Hepatic stellate cell (primary cell): ENCODE measurements at regions not wholly inside any gene's neighbourhood (a gene's known extent, or its start where the extent isn't known, plus 50 kb on each side); places are given as distances from the start of the nearest gene placed in this dataset.

Experiments used
- DNase-seq: peaks from one replicate; pipeline ENCODE4 v3.0.0; 2011; ENCODE audit warnings: low spot score

DNA sequence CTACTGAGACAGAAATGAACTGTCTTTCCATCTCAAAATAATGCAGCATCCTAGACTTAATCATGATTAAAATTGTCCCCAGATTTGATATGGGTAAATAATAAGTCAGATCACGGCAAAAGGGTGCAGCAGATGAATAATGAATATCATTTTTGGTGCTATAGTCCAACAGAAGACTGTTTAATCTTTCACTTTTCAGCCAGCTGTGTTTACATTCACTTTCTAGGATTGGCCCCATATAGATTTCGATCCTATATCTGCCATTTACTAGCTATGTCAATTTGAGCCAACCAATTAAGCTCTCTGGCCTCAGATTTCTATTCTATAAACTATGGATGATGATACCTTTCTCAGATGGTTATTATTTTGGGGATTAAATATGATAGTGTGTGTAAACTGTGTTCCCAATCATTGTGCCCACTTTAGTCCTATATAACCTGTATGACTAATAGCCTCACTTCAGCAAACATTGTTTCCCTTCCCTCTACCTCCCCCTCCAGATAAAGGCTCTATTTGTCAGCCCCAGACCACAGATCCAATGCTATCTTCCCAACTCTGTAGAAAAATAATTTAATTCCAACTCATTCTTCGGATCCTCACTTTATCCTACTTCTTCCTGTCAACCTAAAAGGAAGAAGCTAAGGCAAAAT, 53.6 kb upstream of the NT5E start:
- DNase-seq: no peak

DNA sequence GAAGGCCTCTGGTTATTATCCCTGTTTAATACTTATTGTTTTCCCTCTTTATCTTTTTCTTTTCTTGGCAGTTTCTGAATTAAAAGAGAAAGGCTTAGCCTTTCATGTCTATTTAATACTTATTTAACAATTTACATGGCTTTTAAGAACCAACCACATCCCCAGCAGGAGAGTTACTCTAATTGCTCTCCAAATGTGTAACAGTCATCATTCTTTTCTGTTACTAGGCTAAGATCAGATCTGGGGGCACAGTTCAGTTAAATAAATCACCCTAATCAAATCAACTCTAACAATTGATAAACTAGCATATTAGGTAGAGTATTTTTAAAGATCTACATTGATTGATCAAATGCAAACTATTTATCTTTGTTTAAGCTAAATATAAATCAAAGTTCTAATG, 54.1 kb upstream of the NT5E start:
- DNase-seq: no peak

DNA sequence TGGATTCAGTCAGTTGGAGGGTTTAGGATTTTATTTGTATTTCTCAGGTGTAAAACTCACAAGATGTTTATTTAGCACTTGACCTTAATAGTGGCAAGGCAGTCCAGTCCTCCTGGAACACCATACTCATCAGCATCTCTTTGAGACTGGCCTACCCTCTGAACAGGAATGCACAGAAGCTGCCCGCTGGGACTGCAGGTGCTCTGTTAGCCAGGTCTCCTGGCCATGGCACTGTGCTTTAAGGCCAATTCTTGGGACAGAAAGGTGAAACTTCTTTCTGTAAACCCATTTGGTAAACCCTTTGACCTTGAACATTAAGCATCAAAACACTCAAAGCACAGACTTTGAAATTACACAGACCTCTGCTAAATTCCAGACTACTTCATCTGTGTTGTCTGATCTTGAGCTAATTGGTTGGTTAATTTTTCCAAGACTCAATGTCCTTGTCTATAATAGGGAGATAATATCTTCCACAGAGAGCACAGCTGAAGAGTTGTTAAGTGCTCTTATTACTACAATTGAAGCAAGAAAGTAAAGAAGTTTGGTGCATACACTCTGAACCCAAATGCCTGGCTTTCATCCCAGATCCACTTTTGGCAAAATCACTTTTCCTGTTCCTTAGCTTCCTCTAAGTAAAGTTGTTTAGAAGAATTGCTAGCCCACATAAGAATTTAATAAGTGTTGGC, 54.9 kb upstream of the NT5E start:
- DNase-seq: no peak

DNA sequence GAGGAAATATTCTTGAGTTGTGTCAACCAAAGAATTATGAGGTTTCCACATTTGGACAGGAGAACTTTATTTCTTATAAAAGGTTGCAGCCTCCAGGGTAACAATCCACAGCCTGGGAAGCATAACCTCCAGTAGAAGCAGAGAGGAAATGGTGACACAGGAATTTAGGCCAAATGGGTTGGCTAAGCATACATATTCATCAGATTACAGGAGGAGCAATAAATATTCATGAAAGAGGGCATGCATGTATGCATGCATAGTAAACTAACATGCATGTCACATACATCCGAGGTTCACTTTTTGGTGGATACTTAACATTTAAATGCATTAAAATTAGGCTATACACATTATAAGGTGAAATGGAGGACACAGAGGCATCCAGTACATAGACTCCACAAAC, 55.7 kb upstream of the NT5E start:
- no peak for DNase-seq

DNA sequence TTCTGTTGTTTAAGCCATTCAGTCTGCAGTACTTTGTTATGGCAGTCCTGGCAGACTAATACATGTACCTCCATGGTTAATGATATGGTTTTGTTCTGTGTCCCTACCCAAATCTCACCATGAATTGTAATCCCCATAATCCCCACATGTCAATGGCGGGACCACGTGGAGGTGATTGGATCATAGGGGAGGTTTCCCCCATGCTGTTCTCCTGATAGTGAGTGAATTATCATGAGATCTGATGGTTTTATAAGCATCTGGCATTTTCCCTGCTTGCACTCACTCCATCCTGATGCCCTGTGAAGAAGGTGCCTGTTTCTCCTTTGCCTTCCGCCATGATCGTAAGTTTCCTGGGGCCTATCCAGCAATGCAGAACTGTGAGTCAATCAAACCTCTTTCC, 57.5 kb upstream of the NT5E start:
- no peak for DNase-seq

DNA sequence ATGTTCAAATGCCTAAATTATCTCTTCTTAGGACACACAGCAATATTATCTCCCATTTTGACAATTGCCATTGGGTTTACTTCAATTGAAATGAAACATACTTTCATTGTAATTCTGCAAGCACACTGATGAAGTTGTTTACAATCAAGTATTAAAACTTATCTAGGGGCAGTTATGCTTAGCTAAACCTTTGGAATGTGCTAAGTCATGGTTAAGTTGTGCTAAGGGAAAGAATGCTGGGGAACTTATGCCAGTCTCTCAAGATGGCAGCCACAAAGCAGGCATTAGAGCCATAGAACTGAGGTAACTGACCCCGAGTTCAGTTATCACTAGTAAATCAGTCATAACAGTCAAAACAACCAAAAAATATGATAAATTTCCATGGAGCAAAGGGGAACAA, 59.1 kb upstream of the NT5E start:
- DNase-seq: no peak

DNA sequence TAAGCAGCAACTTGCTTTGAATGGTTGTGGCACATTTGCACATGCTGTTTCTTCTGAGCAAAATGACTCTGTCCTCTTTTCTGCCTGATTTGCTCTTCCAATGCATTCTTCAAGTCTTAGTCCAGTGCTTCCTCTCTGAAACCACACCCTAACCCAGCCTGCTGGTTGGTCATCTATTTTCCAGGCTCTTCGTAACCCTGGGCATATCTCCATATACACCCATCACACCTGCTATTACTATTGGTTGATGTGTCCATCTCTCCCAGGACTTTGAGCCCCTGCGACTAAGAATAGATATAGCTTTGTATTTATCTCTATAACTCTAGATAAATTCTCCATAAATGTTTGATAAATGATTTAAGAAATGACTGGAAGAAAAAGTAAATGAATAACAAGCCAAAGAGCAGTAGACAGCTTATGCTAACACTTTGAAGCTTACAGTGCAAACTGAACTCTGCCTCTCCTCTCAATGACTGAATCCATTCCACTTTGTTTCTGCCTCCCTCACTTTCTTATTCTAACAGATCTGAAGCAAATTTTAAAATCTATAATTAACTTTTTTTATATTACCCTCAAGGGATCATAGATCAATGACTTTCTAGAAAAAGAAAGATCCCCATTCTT, 59.7 kb upstream of the NT5E start:
- DNase-seq: no peak

DNA sequence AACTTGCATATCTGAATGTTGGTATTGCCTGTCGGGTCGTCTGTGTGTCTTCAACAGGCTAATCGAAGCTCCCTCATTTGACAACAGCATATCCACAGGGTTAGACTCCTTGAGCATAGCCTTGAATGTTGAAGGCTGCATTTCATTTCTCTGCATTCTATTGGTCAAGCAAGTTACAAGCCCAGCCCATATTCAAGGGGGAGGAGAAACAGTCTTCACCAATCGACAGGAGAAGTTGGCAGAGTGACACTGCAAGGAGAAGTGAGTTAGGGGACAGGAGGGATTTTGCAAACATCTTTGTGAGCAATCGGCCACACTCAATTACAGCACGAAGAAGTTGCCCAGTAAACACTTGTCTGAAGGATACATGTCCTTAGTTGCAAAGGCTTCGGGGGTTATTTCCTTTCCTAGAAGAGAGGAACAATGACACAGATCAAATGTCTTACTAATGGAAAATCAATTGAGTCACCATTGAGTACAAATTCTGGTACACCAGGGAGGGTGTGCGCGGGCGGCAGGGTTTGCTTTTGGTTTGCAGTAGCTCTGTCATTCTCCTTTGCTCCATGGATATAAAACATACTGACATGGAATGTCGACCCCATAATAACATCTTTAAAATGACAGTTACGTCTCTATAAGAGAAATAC, 60.6 kb upstream of the NT5E start:
- no peak for DNase-seq

DNA sequence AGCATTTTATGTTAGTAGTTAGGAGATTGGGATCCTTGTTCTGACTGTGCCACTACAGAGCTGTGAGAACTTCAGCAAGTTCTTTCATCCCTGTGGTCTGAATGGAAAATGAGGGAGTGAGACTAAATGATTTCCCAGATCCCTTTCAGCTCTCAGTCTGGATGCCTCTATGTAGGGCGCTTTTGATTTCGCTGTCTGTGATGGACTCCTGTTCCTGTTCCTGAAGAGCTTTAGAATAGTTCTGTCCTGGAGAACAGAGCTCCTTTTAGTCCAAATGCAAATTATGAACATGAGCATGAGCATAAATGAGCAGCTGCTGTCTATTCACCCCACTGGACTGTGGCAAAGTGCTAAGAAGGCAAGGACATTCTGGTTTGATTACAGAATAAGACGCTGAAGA, 61.4 kb upstream of the NT5E start:
- no peak for DNase-seq

DNA sequence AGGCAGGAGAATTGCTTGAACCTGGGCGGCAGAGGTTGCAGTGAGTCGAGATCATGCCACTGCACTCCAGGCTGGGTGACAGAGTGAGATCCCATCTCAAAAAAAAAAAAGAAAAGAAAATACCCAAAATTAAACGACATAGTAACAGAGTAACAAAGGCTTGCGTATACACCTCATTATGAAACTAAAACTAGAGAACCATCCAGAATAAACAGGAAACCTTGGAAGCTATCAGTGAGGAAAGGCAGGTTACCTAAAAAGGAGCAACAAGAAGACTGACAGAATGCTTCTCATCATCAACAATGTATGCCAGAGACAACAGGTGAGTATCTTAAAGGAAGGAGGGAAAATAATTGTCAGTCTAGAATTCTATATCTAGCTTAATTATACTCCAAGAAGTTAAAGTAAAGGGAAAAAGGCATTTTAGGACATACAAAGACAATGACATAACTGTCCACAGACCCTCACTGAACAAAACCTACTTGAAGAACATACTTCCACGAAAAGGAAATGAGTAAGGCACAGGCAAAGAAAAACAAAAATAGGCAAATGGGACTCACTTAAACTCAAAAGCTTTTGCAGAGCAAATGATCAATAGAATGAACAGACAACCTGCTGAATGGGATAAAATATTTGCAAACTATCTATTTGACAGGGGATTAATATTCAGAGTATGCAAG, 64.1 kb upstream of the NT5E start:
- DNase-seq: no peak

DNA sequence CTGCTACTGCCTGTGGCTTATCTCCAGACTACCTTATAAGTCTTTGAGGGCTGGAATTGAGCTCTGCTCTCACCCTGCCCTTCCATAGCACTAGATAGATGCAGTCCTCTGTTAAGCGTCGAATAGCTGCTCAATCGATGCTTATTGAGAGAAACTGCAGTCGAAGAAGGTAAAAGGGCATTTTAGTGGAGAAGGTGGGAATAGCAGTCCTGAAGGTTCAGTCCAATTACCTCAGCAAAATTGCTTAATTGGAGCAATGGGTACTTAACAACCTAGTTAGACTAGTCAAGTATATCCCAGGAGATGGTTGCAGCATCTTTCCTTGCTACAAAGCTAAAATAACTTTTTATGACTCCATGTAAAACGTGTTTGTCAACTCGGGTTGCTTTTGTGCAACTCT, 66.8 kb upstream of the NT5E start:
- DNase-seq: no peak

DNA sequence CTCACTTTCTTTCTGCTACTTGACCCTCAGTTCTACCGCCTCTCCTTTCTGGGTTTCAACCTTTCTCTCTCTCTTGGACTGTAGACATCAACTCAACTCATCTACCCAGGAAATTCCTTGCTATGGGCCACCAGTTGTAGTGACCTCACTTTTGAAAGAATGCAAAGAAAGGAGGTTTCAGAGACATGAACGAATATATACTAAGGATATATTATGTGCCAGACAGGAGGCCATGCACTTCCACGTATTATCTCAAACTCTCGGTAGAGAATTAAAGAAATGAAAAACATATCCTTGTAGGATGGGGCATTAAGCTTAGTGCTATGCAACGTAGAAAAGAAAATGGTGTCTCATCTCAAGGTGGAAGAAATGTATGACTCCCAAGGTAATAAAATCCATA, 67.3 kb upstream of the NT5E start:
- DNase-seq: no peak

DNA sequence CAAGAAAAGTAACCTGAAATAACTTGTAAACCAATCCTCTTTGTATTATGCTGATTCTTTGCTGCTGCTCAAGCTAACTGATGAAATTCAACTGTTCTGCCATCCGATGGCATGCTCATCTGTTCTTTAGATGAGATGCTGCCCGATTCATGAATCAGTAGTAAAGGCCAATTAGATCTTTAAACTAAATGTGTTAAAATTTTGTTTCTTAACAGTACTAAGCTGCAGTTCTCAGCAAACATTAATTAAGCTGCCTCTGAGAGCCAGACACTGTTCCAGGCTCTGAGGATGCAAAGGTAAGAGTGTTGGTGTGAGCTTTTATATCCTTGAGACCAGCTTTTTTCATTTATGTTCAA, 77.0 kb upstream of the NT5E start:
- no peak for DNase-seq

DNA sequence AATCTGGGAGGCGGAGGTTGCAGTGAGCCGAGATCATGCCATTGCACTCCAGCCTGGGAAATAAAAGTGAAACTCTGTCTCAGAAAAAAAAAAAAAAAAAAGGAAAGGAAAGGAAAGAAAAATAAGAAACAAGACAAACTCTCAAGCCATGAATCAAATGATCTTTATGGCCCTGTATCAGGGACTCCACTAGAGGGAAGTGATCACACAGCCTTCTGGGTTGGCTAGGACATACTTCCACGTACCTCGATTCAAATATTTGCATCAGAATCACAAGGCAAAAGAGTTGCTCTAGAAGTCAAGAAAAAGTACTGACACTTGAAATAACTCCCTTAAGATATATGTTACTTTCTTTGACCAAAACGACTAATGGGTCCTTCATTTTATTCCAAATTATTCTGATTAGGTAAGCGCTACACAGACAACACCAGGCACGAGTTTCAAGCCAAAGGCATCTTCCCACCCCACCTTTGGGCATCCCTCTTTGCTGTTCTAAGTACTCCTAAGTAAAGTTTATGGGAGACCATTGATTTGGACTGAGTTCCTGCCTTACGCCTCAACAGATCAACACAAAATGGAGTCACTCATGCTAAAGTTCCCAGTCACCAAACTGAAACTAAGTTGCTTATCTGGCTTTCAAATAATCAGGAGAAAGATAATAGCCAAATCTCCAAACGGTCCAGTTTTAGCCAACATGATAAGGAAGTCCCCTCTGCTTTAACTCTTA, 77.5 kb upstream of the NT5E start:
- DNase-seq: no peak

DNA sequence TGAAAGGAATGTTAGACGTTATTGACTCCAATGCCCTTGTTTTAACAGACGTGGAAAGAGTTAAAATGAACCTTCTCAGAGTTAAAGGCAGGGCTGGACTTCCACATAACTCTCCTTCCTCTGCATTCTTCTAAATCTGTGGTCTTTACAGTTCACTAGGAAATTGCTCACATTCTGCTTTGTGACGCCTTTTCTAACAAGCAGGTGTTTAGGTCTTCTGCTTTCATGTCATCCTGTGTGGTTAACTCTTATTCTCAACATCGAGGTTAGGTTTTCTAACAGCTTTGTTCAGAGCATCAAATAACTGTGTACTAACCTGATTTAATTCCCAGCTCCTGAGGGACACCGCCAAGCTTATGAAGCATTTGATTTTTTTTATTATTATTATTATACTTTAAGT, 81.3 kb upstream of the NT5E start:
- DNase-seq: no peak

DNA sequence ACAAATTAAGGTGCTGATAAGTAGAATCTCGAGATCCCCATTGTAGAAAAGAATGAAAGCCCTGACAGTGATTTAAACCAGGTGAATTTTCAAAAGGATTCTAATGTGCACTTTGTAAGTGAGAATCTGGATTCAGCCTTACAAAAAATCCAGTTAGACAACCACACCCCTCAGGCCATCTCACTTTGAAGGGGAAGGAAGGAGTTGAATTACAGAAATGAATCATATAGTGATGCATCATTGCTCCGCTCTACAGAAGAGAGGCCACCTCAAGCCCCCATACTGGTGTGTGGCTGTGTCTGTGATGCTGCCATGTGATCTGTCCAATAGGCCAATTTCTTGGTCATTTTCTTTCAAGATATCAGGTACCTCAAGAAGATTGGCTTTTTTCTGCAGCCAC, 85.5 kb upstream of the NT5E start:
- no peak for DNase-seq

DNA sequence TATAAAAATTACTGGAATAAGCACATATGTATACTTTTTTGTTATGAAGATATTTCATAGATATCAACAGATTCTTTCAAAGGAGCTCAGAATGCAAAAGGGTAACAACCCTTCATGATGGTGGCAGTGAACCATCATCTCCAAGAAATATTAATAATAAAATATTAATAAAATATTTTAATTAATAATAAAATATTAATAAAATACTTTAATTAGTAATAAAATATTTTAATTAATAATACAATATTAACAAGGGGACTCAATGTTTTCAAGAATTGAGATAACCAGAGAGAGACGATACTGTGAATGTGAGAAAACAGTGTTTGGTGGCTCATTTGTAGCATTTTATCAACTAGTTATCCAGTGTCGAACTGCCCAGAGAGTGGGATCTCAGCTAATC, 86.0 kb upstream of the NT5E start:
- DNase-seq: no peak

DNA sequence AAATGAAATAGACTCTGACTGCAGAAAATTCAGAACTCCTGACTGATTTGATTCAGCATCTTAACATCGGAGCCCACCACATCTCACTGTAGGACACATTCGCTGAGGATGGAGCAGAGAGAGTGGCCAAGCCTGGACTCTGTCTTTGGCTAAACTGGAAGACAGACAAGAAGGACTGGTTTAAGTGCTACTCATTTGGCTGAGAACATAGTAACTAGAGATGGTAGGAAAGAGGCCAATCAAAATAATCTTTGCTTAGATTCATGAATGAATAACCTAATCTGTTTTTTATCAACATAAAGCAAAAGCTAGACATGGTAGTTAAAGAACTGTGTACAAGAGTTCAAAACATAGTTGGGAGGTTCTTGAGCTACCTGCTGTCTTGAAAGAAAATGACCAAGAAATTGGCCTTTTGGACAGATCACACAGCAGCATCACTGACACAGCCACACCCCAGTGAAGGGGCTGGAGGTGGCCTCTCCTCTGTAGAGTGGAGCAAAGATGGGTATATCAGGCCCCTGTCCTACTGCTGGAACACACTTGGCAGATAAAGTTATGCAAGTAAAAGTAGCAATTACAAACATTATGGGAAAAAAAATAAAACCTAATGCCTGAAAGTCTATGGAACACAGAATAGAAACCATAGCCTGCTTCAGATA, 87.1 kb upstream of the NT5E start:
- DNase-seq: no peak

DNA sequence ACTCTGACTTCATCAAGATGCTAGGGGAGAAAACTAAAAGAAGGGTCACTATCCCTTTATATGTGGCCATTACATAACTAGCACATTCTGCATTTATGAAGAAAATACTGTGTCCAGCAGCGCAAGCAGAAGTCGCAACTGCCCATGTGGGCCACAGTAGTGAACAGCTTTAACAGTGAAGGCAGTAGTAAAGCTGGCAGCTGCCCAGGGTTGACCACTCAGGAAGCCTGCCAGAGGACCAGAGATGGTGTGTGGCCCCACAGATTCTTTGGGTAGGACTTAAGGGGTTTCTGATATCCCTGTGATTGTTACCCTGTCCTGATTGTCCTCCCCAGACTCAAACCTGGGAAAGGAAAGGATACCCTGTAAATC, 88.3 kb upstream of the NT5E start:
- no peak for DNase-seq

DNA sequence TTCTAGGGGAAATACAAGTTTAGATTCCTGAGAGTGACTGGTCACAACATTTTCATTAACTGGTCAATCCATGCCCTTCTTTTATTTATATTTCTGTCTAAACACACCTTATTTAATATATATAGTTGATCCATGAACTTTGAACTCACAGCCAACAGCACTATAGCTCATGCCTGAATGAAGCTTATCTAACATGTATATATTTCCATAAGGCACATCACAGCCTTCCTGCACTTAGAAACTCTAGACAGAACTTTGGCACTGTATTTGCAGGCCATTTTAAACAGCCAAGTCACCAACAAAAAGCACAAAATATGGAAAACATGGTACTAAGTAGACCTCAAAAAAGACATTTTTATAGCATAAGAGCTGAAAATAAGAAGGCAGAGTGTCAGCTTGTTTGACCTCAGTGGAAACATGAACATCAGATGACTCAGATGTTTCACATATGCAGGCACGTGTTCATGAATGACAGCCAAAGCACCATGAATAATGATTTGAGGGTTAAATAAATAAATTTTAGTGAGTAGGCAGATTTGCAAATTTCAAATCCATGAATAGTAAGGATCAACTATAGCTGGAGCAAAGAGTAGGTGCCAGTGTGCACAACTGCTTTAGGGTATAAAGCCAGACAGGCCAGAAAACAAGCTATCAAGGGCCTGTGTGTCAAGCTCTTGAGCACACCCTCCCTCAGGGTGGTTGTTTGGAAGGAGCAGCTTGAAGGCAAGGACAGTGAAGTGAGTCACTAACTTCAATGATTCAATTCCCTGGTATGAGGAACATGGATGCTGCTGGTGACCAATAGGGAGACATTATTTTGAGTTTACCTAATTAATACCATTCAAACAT, 88.9 kb upstream of the NT5E start:
- DNase-seq: peak; percentile 72

DNA sequence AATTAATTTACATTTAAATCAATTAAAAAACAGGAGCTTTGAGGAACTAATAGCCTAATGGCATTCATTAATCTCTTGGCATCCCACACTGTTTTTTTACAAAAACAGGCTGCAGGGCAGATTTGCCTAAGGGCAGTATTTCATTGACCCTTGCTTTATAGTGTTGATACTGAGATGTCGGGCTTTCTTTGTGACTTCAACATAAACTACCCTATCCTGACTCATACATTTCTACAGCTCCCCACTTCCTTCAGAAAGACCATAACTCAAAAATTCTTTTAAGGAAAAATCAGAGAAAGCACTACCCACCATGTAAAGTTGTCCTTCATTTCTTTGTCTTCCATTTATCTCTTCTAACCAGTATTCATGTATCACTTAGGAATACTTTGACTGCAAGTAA, 92.2 kb upstream of the NT5E start:
- DNase-seq: no peak
